HepG2 (cell line): ENCODE measurements at regions not wholly inside any gene's neighbourhood (a gene's known extent, or its start where the extent isn't known, plus 50 kb on each side); places are given as distances from the start of the nearest gene placed in this dataset.

Source experiments
- ATAC-seq: fragments of 200-7000 bp; cut with Tn5 transposase; 3 replicates; pipeline ENCODE4 v1.9.1; 2020; ENCODE audit warnings: mild to moderate bottlenecking, moderate library complexity
- BruUV-seq: library from RNA; stranded (reverse); fragments of 400-500 nt; replicated peaks from 2 replicates; lab custom pipeline; 2021; lab: Mats Ljungman, UMichigan
- CTCF ChIA-PET: fragments of 300-600 bp; formaldehyde crosslinking; extraction: SDS; loops from one replicate; lab custom pipeline; 2021; ENCODE audit warnings: low total read pairs, inconsistent platforms, low intra/inter-chr PET ratio; lab: Yijun Ruan, JAX
- POLR2A ChIA-PET: fragments of 350-600 bp; sonication (Branson Sonifier 250); formaldehyde crosslinking; loops from one replicate; lab custom pipeline; 2020; ENCODE audit warnings: antibody characterized with exemption, inconsistent platforms; lab: Yijun Ruan, JAX
- DNase-seq: peaks from one replicate; pipeline ENCODE4 v3.0.0-alpha.2; 2015; ENCODE audit warnings: low spot score
- FAIRE-seq: peaks from 3 replicates; lab custom pipeline; 2011; peaks lifted over from hg19 to GRCh38; lab: Jason Lieb, UNC
- H2AFZ ChIP-seq: one replicate; pipeline ENCODE4 v1.6.1; 2011; ENCODE audit warnings: low read length, inconsistent platforms
- H3K27ac ChIP-seq: fragments of 300-600 bp; 3 replicates; pipeline ENCODE4 v1.8.0; 2011; ENCODE audit warnings: mixed run types, mild to moderate bottlenecking, mixed read lengths, low read length, inconsistent platforms; ENCODE audit not compliant: insufficient read depth; ENCODE audit errors: extremely low read length
- H3K27me3 ChIP-seq, 2 experiments: fragments of 200-600 bp in 1 of 2; 2 replicates in 1 of 2; 3 replicates in 1 of 2; pipeline versions ENCODE4 v1.6.0 to v1.8.0; 2011; ENCODE audit warnings: low read length in 2 of 2, mild to moderate bottlenecking in 2 of 2, moderate library complexity in 2 of 2, inconsistent platforms in 1 of 2; ENCODE audit not compliant: insufficient read depth in 2 of 2, control insufficient read depth in 1 of 2
- H3K36me3 ChIP-seq, 2 experiments: fragments of 200-600 bp in 1 of 2; replicated peaks in 1 of 2; 2 replicates in 1 of 2; 3 replicates in 1 of 2; pipeline versions ENCODE4 v1.5.1 to v1.8.0; 2011; ENCODE audit warnings: low read length in 2 of 2, inconsistent platforms in 1 of 2; ENCODE audit not compliant: insufficient read depth in 2 of 2, control insufficient read depth in 1 of 2
- H3K4me1 ChIP-seq: 2 replicates; pipeline ENCODE4 v1.5.1; 2012; ENCODE audit warnings: low read length, inconsistent platforms; ENCODE audit not compliant: insufficient read depth
- H3K4me2 ChIP-seq: 2 replicates; pipeline ENCODE4 v1.6.0; 2011; ENCODE audit warnings: low read depth, low read length, inconsistent platforms
- H3K4me3 ChIP-seq, 3 experiments: fragments of 200-600 bp in 1 of 3; sonication (generic), shearing (Covaris generic) in 1 of 3; replicated peaks in 1 of 3; 2 replicates each; pipeline ENCODE4 v1.5.1; 2011 to 2016; ENCODE audit warnings: low read length in 3 of 3, inconsistent platforms in 2 of 3, low read depth in 2 of 3, mild to moderate bottlenecking in 2 of 3, control low read depth in 1 of 3, mixed read lengths in 1 of 3; ENCODE audit not compliant: insufficient read depth in 1 of 3
- H3K79me2 ChIP-seq: one replicate; pipeline ENCODE4 v1.6.1; 2011; ENCODE audit warnings: low read length, inconsistent platforms; ENCODE audit not compliant: insufficient read depth
- H3K9ac ChIP-seq: 2 replicates; pipeline ENCODE4 v1.6.0; 2011; ENCODE audit warnings: mild to moderate bottlenecking, low read depth, low read length, inconsistent platforms; ENCODE audit not compliant: insufficient read depth
- H3K9me3 ChIP-seq: 2 replicates; pipeline ENCODE4 v1.5.1; 2012; ENCODE audit warnings: mild to moderate bottlenecking, low read length
- H4K20me1 ChIP-seq: 2 replicates; pipeline ENCODE4 v1.6.0; 2011; ENCODE audit warnings: inconsistent platforms, mild to moderate bottlenecking, low read length, moderate library complexity; ENCODE audit not compliant: insufficient read depth
- CENPT ChIP-seq: sonication (generic); formaldehyde crosslinking; IDR thresholded peaks from 2 replicates; pipeline ENCODE4 v1.8.0; 2022; ENCODE audit warnings: low read depth, mild to moderate bottlenecking, moderate library complexity, missing genetic modification reagents
- E2F2 ChIP-seq: sonication (generic); formaldehyde crosslinking; IDR thresholded peaks from 2 replicates; pipeline ENCODE4 v1.4.0; 2020; ENCODE audit warnings: missing genetic modification reagents, borderline replicate concordance
- EP300 ChIP-seq, 3 experiments: sonication (generic) in 1 of 3; formaldehyde crosslinking in 1 of 3; IDR thresholded peaks; 2 replicates each; pipeline versions ENCODE4 v1.5.1 to v1.6.1; 2011 to 2020; ENCODE audit warnings: low read depth in 2 of 3, low read length in 2 of 3, borderline replicate concordance in 1 of 3, improper control_type of control experiment in 1 of 3, mild to moderate bottlenecking in 1 of 3, missing genetic modification reagents in 1 of 3, moderate library complexity in 1 of 3
- FIP1L1 ChIP-seq: fragments of 200-400 bp; formaldehyde crosslinking; IDR thresholded peaks from 2 replicates; pipeline ENCODE4 v1.6.1; 2018; ENCODE audit warnings: low read depth, mild to moderate bottlenecking, low read length, moderate library complexity, borderline replicate concordance; ENCODE audit not compliant: insufficient read depth
- HMG20B ChIP-seq: conservative IDR thresholded peaks from 2 replicates; pipeline ENCODE4 v1.6.1; 2016; ENCODE audit warnings: missing genetic modification reagents, missing compliant biosample characterization
- KDM5B ChIP-seq: sonication (generic); formaldehyde crosslinking; IDR thresholded peaks from 2 replicates; pipeline ENCODE4 v1.4.0; 2020; ENCODE audit warnings: missing genetic modification reagents, mild to moderate bottlenecking, borderline replicate concordance
- NR2F1 ChIP-seq, 2 experiments: fragments of 450-650 bp in 1 of 2; formaldehyde crosslinking in 1 of 2; IDR thresholded peaks; 2 replicates each; pipeline versions ENCODE4 v1.5.0 to v1.6.1; 2016 to 2020; ENCODE audit warnings: mild to moderate bottlenecking in 1 of 2, missing compliant biosample characterization in 1 of 2, missing genetic modification reagents in 1 of 2, moderate library complexity in 1 of 2
- PCBP2 ChIP-seq: fragments of 200-400 bp; formaldehyde crosslinking; optimal IDR thresholded peaks from 2 replicates; pipeline ENCODE3; 2018; ENCODE audit warnings: low read length, low read depth; ENCODE audit not compliant: poor library complexity, severe bottlenecking
- PHB2 ChIP-seq: fragments of 450-650 bp; IDR thresholded peaks from 2 replicates; pipeline ENCODE4 v1.6.1; 2018; ENCODE audit not compliant: partially characterized antibody
- PRMT3 ChIP-seq: sonication (generic); formaldehyde crosslinking; IDR thresholded peaks from 2 replicates; pipeline ENCODE4 v1.8.1; 2022; ENCODE audit warnings: low read depth, mild to moderate bottlenecking, moderate library complexity, missing genetic modification reagents, borderline replicate concordance
- THAP9 ChIP-seq: sonication (generic); formaldehyde crosslinking; IDR thresholded peaks from 2 replicates; pipeline ENCODE4; 2020; ENCODE audit warnings: missing genetic modification reagents, mild to moderate bottlenecking, borderline replicate concordance
- TRAFD1 ChIP-seq: sonication (generic); formaldehyde crosslinking; IDR thresholded peaks from 2 replicates; pipeline ENCODE4 v1.5.1; 2020; ENCODE audit warnings: missing genetic modification reagents, mild to moderate bottlenecking, borderline replicate concordance
- ZBTB14 ChIP-seq: sonication (generic); formaldehyde crosslinking; IDR thresholded peaks from 2 replicates; pipeline ENCODE4 v1.4.0; 2020; ENCODE audit warnings: missing genetic modification reagents
- ZFP1 ChIP-seq: IDR thresholded peaks from 2 replicates; pipeline ENCODE4 v1.6.1; 2016
- ZNF20 ChIP-seq: sonication (generic); formaldehyde crosslinking; IDR thresholded peaks from 2 replicates; pipeline ENCODE4 v1.4.0; 2020; ENCODE audit warnings: mild to moderate bottlenecking, moderate library complexity, missing genetic modification reagents
- ZNF235 ChIP-seq: sonication (generic); formaldehyde crosslinking; IDR thresholded peaks from 2 replicates; pipeline ENCODE4 v1.8.1; 2023; ENCODE audit warnings: mild to moderate bottlenecking, missing genetic modification reagents, borderline replicate concordance
- ZSCAN21 ChIP-seq: sonication (generic); formaldehyde crosslinking; IDR thresholded peaks from 2 replicates; pipeline ENCODE4 v1.8.0; 2022; ENCODE audit warnings: mild to moderate bottlenecking, missing genetic modification reagents, moderate library complexity, borderline replicate concordance
- WGBS: methylation state at CpG from one replicate; pipeline ENCODE4 v1.1.6; 2017; ENCODE audit warnings: low lambda C conversion rate; 5-methylcytosine and 5-hydroxymethylcytosine counted together
- in situ Hi-C: cut with HindIII; loops from 2 replicates; pipeline ENCODE4 v1.10.0; 2017; ENCODE audit warnings: low pct_unique_long_range_greater_than_20kb; ENCODE audit not compliant: extremely low pct_ligation_motif_present
- intact Hi-C: fragments of 100-400 bp; cut with micrococcal nuclease; formaldehyde crosslinking; loops from one replicate; pipeline ENCODE4 v1.10.0; 2022; ENCODE audit not compliant: unreplicated experiment

- no peak for TF ChIP-seq KDM5B
- no peak for TF ChIP-seq ZFP1
- TF ChIP-seq E2F2 (CRISPR knock-in tag) = no peak
- TF ChIP-seq ZNF235 = no peak
- TF ChIP-seq ZSCAN21 (CRISPR knock-in tag) = no peak
- no peak for TF ChIP-seq NR2F1 (CRISPR knock-in tag; IDR thresholded peaks at IDR 0.05)
- TF ChIP-seq TRAFD1 (CRISPR knock-in tag) = no peak
Measured at GRCh38 chr3:7854721-7855120, 646.9 kb upstream of the LMCD1 start (continued).

GRCh38 chr3:7865611-7866010 lies 636.0 kb upstream of the LMCD1 start:
- no TSS peak for BruUV-seq
- intact Hi-C loops (no loop called here), in situ Hi-C loops (no loop called here)
- ATAC-seq (no peak), DNase-seq (no peak), FAIRE-seq (no peak)
- POLR2A ChIA-PET = no interaction called here
- no peaks in the 10 kb centered on the region for H4K20me1 ChIP-seq
- CTCF ChIA-PET = no interaction called here
- H3K4me2 ChIP-seq = no peak overlapping the region
- no peaks in the 10 kb centered on the region for H3K36me3 ChIP-seq
- H3K79me2 ChIP-seq = no peaks in the 10 kb centered on the region
- 34% methylated on average over 4 of the region's 4 CpGs for WGBS
- no peaks in the 10 kb centered on the region for H3K27me3 ChIP-seq
- H3K9ac ChIP-seq = no peak overlapping the region
- H3K9me3 ChIP-seq = peaks cover 85% of the 10 kb centered on the region
- no peaks in the 10 kb centered on the region for H3K4me1 ChIP-seq
- H3K27ac ChIP-seq = no peak overlapping the region
- no peak overlapping the region for H2AFZ ChIP-seq
- H3K4me3 ChIP-seq = no peak overlapping the region
- TF ChIP-seq PHB2 (no peak), ZBTB14 (CRISPR knock-in tag) (no peak), PCBP2 (no peak), FIP1L1 (no peak), EP300 (IDR thresholded peaks at IDR 0.05; ENCODE audit: low read depth in 2 of 2, low read length in 2 of 2) (no peak), EP300 (CRISPR knock-in tag; IDR thresholded peaks at IDR 0.05; ENCODE audit: borderline replicate concordance) (no peak), ZNF20 (no peak), THAP9 (CRISPR knock-in tag) (no peak), HMG20B (CRISPR knock-in tag) (no peak), CENPT (CRISPR knock-in tag) (no peak), PRMT3 (no peak)
